H1 (cell line): ENCODE measurements at regions not wholly inside any gene's neighbourhood (a gene's known extent, or its start where the extent isn't known, plus 50 kb on each side); places are given as distances from the start of the nearest gene placed in this dataset.

Experiments used
- CTCF ChIA-PET: fragments of 300-600 bp; sonication (Branson Sonifier 250); formaldehyde crosslinking; loops from one replicate; lab custom pipeline; 2021; ENCODE audit not compliant: partially characterized antibody; lab: Charles Lee
- POLR2A ChIA-PET: fragments of 300-600 bp; sonication (Branson Sonifier 250); formaldehyde crosslinking; loops from one replicate; lab custom pipeline; 2021; ENCODE audit warnings: inconsistent platforms; ENCODE audit not compliant: partially characterized antibody; lab: Charles Lee
- DNase-seq, 2 experiments: peaks; one replicate each; pipeline versions ENCODE4 v3.0.0 to v3.0.0-alpha.2; 2010 to 2022; ENCODE audit warnings: low spot score in 2 of 2, low read depth in 1 of 2, mixed read lengths in 1 of 2
- FAIRE-seq: peaks from 2 replicates; lab custom pipeline; 2011; peaks lifted over from hg19 to GRCh38; lab: Jason Lieb, UNC
- H2AFZ ChIP-seq: 2 replicates; pipeline ENCODE4 v1.8.1; 2012; ENCODE audit warnings: low read length, inconsistent platforms
- H2AK5ac ChIP-seq: 2 replicates; pipeline ENCODE4 v1.6.1; 2013; ENCODE audit warnings: low read depth, low read length
- H2BK120ac ChIP-seq: replicated peaks from 2 replicates; pipeline ENCODE3; 2013; ENCODE audit warnings: low read depth, low read length, inconsistent platforms
- H2BK12ac ChIP-seq: 2 replicates; pipeline ENCODE4 v1.6.1; 2013; ENCODE audit warnings: low read depth, low read length
- H2BK15ac ChIP-seq: 2 replicates; pipeline ENCODE4 v1.6.1; 2013; ENCODE audit warnings: low read length
- H2BK20ac ChIP-seq: 2 replicates; pipeline ENCODE4 v1.6.1; 2013; ENCODE audit warnings: low read length
- H2BK5ac ChIP-seq: 2 replicates; pipeline ENCODE4 v1.6.1; 2013; ENCODE audit warnings: low read depth, low read length
- H3K14ac ChIP-seq: 2 replicates; pipeline ENCODE4 v1.6.1; 2013; ENCODE audit warnings: inconsistent platforms; ENCODE audit not compliant: insufficient read length
- H3K18ac ChIP-seq: 2 replicates; pipeline ENCODE4 v1.6.1; 2013; ENCODE audit warnings: low read length; ENCODE audit errors: extremely low read depth
- H3K23ac ChIP-seq: 2 replicates; pipeline ENCODE4 v1.6.1; 2013; ENCODE audit warnings: inconsistent platforms; ENCODE audit not compliant: insufficient read length
- H3K23me2 ChIP-seq: 2 replicates; pipeline ENCODE4 v1.6.1; 2013; ENCODE audit warnings: low read depth, low read length
- H3K27ac ChIP-seq: 2 replicates; pipeline ENCODE4 v1.6.1; 2011; ENCODE audit warnings: low read depth, low read length, inconsistent platforms
- H3K27me3 ChIP-seq, 4 experiments: replicated peaks in 1 of 4; 1 replicate in 1 of 4; 2 replicates in 3 of 4; pipeline versions ENCODE4 v1.6.1 to v1.8.1; 2011 to 2013; ENCODE audit warnings: low read length in 3 of 4, mild to moderate bottlenecking in 3 of 4, inconsistent platforms in 2 of 4, mixed read lengths in 2 of 4, moderate library complexity in 1 of 4; ENCODE audit not compliant: control insufficient read depth in 3 of 4, insufficient read depth in 3 of 4; ENCODE audit errors: extremely low read depth in 1 of 4
- H3K36me3 ChIP-seq, 4 experiments: 2 replicates each; pipeline versions ENCODE4 v1.6.1 to v1.8.1; 2011 to 2013; ENCODE audit warnings: mild to moderate bottlenecking in 4 of 4, low read length in 3 of 4, moderate library complexity in 2 of 4, control low read depth in 1 of 4, inconsistent platforms in 1 of 4; ENCODE audit not compliant: insufficient read depth in 4 of 4, control insufficient read depth in 2 of 4
- H3K4ac ChIP-seq: replicated peaks from 2 replicates; pipeline ENCODE3; 2013; ENCODE audit warnings: low read length, low read depth, mixed read lengths, inconsistent platforms; ENCODE audit not compliant: insufficient read length
- H3K4me1 ChIP-seq, 4 experiments: replicated peaks in 1 of 4; 1 replicate in 1 of 4; 2 replicates in 3 of 4; pipeline versions ENCODE4 v1.6.1 to v1.8.1; 2011 to 2013; ENCODE audit warnings: low read length in 3 of 4, inconsistent platforms in 2 of 4, mixed read lengths in 1 of 4; ENCODE audit not compliant: insufficient read depth in 4 of 4, control insufficient read depth in 3 of 4
- H3K4me2 ChIP-seq, 2 experiments: 2 replicates each; pipeline versions ENCODE4 v1.6.1 to v1.8.1; 2011 to 2013; ENCODE audit warnings: low read depth in 2 of 2, low read length in 2 of 2, control low read depth in 1 of 2, inconsistent platforms in 1 of 2, mild to moderate bottlenecking in 1 of 2; ENCODE audit not compliant: insufficient read depth in 1 of 2
- H3K4me3 ChIP-seq, 4 experiments: fragments of 200-600, 300-600 bp in 1 of 4; sonication (generic), shearing (Covaris generic), sonication (Bioruptor Twin) in 1 of 4; 2 replicates each; pipeline versions ENCODE4 v1.5.1 to v1.8.1; 2011 to 2016; ENCODE audit warnings: low read length in 4 of 4, low read depth in 3 of 4, control low read depth in 2 of 4, inconsistent platforms in 2 of 4, mild to moderate bottlenecking in 2 of 4, mixed read lengths in 1 of 4, moderate library complexity in 1 of 4; ENCODE audit not compliant: insufficient read depth in 2 of 4; ENCODE audit errors: extremely low read depth in 1 of 4
- H3K56ac ChIP-seq: replicated peaks from 2 replicates; pipeline ENCODE3; 2013; ENCODE audit warnings: low read depth, mild to moderate bottlenecking, mixed read lengths, low read length, inconsistent platforms; ENCODE audit not compliant: insufficient read length
- H3K79me1 ChIP-seq: 2 replicates; pipeline ENCODE4 v1.6.1; 2013; ENCODE audit warnings: low read depth, low read length, control low read depth
- H3K79me2 ChIP-seq, 2 experiments: 2 replicates each; pipeline versions ENCODE4 v1.6.1 to v1.8.1; 2012 to 2013; ENCODE audit warnings: low read length in 2 of 2, mild to moderate bottlenecking in 2 of 2, inconsistent platforms in 1 of 2; ENCODE audit not compliant: insufficient read depth in 2 of 2, control insufficient read depth in 1 of 2
- H3K9ac ChIP-seq, 4 experiments: replicated peaks in 1 of 4; 1 replicate in 1 of 4; 2 replicates in 3 of 4; pipeline versions ENCODE4 v1.6.1 to v1.8.1; 2011 to 2013; ENCODE audit warnings: low read depth in 3 of 4, low read length in 3 of 4, control low read depth in 2 of 4, mild to moderate bottlenecking in 2 of 4, moderate library complexity in 2 of 4, inconsistent platforms in 1 of 4; ENCODE audit errors: extremely low read depth in 1 of 4
- H3K9me3 ChIP-seq, 2 experiments: 2 replicates each; pipeline versions ENCODE4 v1.6.1 to v1.8.1; 2012 to 2013; ENCODE audit warnings: mild to moderate bottlenecking in 2 of 2, moderate library complexity in 2 of 2, control low read depth in 1 of 2, inconsistent platforms in 1 of 2, low read depth in 1 of 2, low read length in 1 of 2, mixed read lengths in 1 of 2; ENCODE audit not compliant: insufficient read depth in 2 of 2
- H4K20me1 ChIP-seq, 2 experiments: replicated peaks in 1 of 2; 2 replicates each; pipeline versions ENCODE3 to v1.8.1; 2011 to 2013; ENCODE audit warnings: inconsistent platforms in 2 of 2, low read length in 2 of 2, mild to moderate bottlenecking in 1 of 2; ENCODE audit not compliant: insufficient read depth in 2 of 2, control insufficient read depth in 1 of 2
- H4K5ac ChIP-seq: 2 replicates; pipeline ENCODE4 v1.6.1; 2013; ENCODE audit warnings: low read length, low read depth, mixed read lengths, inconsistent platforms; ENCODE audit not compliant: insufficient read length
- H4K8ac ChIP-seq: 2 replicates; pipeline ENCODE4 v1.8.0; 2013; ENCODE audit warnings: mild to moderate bottlenecking, moderate library complexity, low read length, inconsistent platforms; ENCODE audit not compliant: insufficient read depth; ENCODE audit errors: extremely low read depth
- H4K91ac ChIP-seq: replicated peaks from 2 replicates; pipeline ENCODE3; 2013; ENCODE audit warnings: low read length, mixed read lengths, inconsistent platforms; ENCODE audit not compliant: insufficient read length
- ATF2 ChIP-seq: IDR thresholded peaks from 2 replicates; pipeline ENCODE4 v1.6.1; 2012; ENCODE audit warnings: low read length, inconsistent platforms
- EZH2 ChIP-seq: fragments of 200-600 bp; sonication (generic); IDR thresholded peaks from 2 replicates; pipeline ENCODE4 v1.7.1; 2012; ENCODE audit warnings: low read depth, mild to moderate bottlenecking, moderate library complexity, low read length, inconsistent platforms; ENCODE audit not compliant: severe bottlenecking
- GTF2F1 ChIP-seq: IDR thresholded peaks from 2 replicates; pipeline ENCODE4 v1.6.1; 2012; ENCODE audit warnings: low read depth, low read length, improper control_type of control experiment, borderline replicate concordance
- HDAC6 ChIP-seq: IDR thresholded peaks from one replicate; pipeline ENCODE4 v1.7.1; 2012; ENCODE audit warnings: low read depth, mild to moderate bottlenecking, inconsistent platforms, low read length, moderate library complexity
- NANOG ChIP-seq: IDR thresholded peaks from 2 replicates; pipeline ENCODE4 v1.6.1; 2011; ENCODE audit warnings: low read length, low read depth, mild to moderate bottlenecking, inconsistent platforms; ENCODE audit not compliant: insufficient read depth, poor library complexity, severe bottlenecking
- POU5F1 ChIP-seq: IDR thresholded peaks from 2 replicates; pipeline ENCODE4 v1.6.1; 2011; ENCODE audit warnings: low read depth, mild to moderate bottlenecking, low read length, moderate library complexity
- SIN3A ChIP-seq, 2 experiments: IDR thresholded peaks in 1 of 2; conservative IDR thresholded peaks in 1 of 2; 2 replicates each; pipeline ENCODE4 v1.6.1; 2011 to 2012; ENCODE audit warnings: low read length in 2 of 2, improper control_type of control experiment in 1 of 2, low read depth in 1 of 2, mild to moderate bottlenecking in 1 of 2
- SIRT6 ChIP-seq: IDR thresholded peaks from one replicate; pipeline ENCODE4 v1.7.1; 2012; ENCODE audit warnings: low read length, inconsistent platforms
- SP1 ChIP-seq: IDR thresholded peaks from 2 replicates; pipeline ENCODE4 v1.6.1; 2011; ENCODE audit warnings: low read depth, low read length
- SP4 ChIP-seq: IDR thresholded peaks from 2 replicates; pipeline ENCODE4 v1.6.1; 2012; ENCODE audit warnings: low read length, inconsistent platforms
- SRF ChIP-seq: IDR thresholded peaks from 2 replicates; pipeline ENCODE4 v1.6.1; 2011; ENCODE audit warnings: mild to moderate bottlenecking, low read depth, low read length, moderate library complexity
- WGBS, 2 experiments: shearing (Covaris generic) in 1 of 2; methylation state at CpG; one replicate each; pipeline versions ENCODE4 v1.1.6 to v1.1.7; 2013 to 2015; ENCODE audit warnings: low lambda C conversion rate in 2 of 2, mixed read lengths in 2 of 2, inconsistent platforms in 1 of 2, low coverage in 1 of 2, missing lambda C conversion rate in 1 of 2; ENCODE audit not compliant: insufficient replicate concordance in 2 of 2, insufficient coverage in 1 of 2, insufficient read length in 1 of 2; ENCODE audit errors: extremely low coverage in 1 of 2, missing lambda C conversion rate in 1 of 2; 5-methylcytosine and 5-hydroxymethylcytosine counted together

- POLR2A ChIA-PET = no interaction called here
- Histone ChIP-seq H3K4me3 (no peak overlapping the region), H3K4ac (no peak overlapping the region), H3K79me2 (no peaks in the 10 kb centered on the region), H2BK12ac (no peak overlapping the region), H4K8ac (no peak overlapping the region), H3K14ac (no peak overlapping the region), H3K9ac (no peak overlapping the region), H3K27ac (no peak overlapping the region), H4K91ac (no peak overlapping the region), H3K27me3 (no peaks in the 10 kb centered on the region), H2BK20ac (no peak overlapping the region), H2BK120ac (no peak overlapping the region), H4K20me1 (no peaks in the 10 kb centered on the region), H3K4me2 (no peak overlapping the region), H2AK5ac (no peak overlapping the region), H3K36me3 (no peaks in the 10 kb centered on the region), H4K5ac (no peak overlapping the region), H3K56ac (no peak overlapping the region), H3K23me2 (no peaks in the 10 kb centered on the region), H3K9me3 (peaks cover 41 to 59% of the 10 kb centered on the region in 2 experiments; a peak in 3 of 4 replicates), H3K23ac (no peak overlapping the region), H3K4me1 (no peaks in the 10 kb centered on the region), H2BK15ac (no peak overlapping the region), H2BK5ac (no peak overlapping the region), H3K18ac (no peak overlapping the region), H3K79me1 (no peaks in the 10 kb centered on the region), H2AFZ (no peak overlapping the region)
- no peak for DNase-seq
- WGBS, 2 experiments = 71% methylated on average over 3 of the region's 3 CpGs; no CpG with 5 or more reads in 1 of the 2 experiments
- CTCF ChIA-PET = no interaction called here
- FAIRE-seq = no peak
- no peak for TF ChIP-seq HDAC6
- no peak for TF ChIP-seq GTF2F1
- TF ChIP-seq SIN3A (conservative IDR thresholded peaks at IDR 0.05 in 1 of 2, IDR thresholded peaks at IDR 0.05 in 1 of 2; ENCODE audit: low read depth in 1 of 2, low read length in 2 of 2) = no peak
- no peak for TF ChIP-seq ATF2
- TF ChIP-seq SP1 = no peak
- TF ChIP-seq SRF = no peak
- no peak for TF ChIP-seq EZH2
- no peak for TF ChIP-seq SP4
- no peak for TF ChIP-seq SIRT6
- TF ChIP-seq POU5F1 = no peak
- no peak for TF ChIP-seq NANOG
Measured at GRCh38 chr20:55935448-55936208, 69.7 kb downstream of the CBLN4 start.
